Osteoblast (primary cell): ENCODE measurements at regions not wholly inside any gene's neighbourhood (a gene's known extent, or its start where the extent isn't known, plus 50 kb on each side); places are given as distances from the start of the nearest gene placed in this dataset.

Experiments
- DNase-seq: peaks from one replicate; pipeline ENCODE4 v3.0.0; 2011; ENCODE audit warnings: low spot score, mixed read lengths; ENCODE audit not compliant: insufficient read length; ENCODE audit errors: missing footprints
- H2AFZ ChIP-seq: 2 replicates; pipeline ENCODE4 v1.6.0; 2011; ENCODE audit warnings: mild to moderate bottlenecking, low read length
- H3K27ac ChIP-seq: 2 replicates; pipeline ENCODE4 v1.5.1; 2011; ENCODE audit warnings: mild to moderate bottlenecking, low read depth, low read length, moderate library complexity
- H3K27me3 ChIP-seq: 2 replicates; pipeline ENCODE4 v1.6.0; 2012; ENCODE audit warnings: mild to moderate bottlenecking, control low read depth, inconsistent platforms, low read length, moderate library complexity; ENCODE audit not compliant: insufficient read depth
- H3K36me3 ChIP-seq: 2 replicates; pipeline ENCODE4 v1.5.1; 2011; ENCODE audit warnings: mild to moderate bottlenecking, low read length, control low read depth, moderate library complexity; ENCODE audit not compliant: insufficient read depth
- H3K4me1 ChIP-seq: 2 replicates; pipeline ENCODE4 v1.5.1; 2011; ENCODE audit warnings: mild to moderate bottlenecking, low read length, control low read depth, moderate library complexity; ENCODE audit not compliant: insufficient read depth
- H3K4me2 ChIP-seq: 2 replicates; pipeline ENCODE4 v1.6.0; 2011; ENCODE audit warnings: mild to moderate bottlenecking, low read length; ENCODE audit not compliant: insufficient read depth
- H3K4me3 ChIP-seq: fragments of 200-600 bp; sonication (generic); 3 replicates; pipeline ENCODE4 v1.5.1; 2012; ENCODE audit warnings: mild to moderate bottlenecking, low read length, inconsistent platforms; ENCODE audit not compliant: insufficient read depth
- H3K79me2 ChIP-seq: 2 replicates; pipeline ENCODE4 v1.6.0; 2012; ENCODE audit warnings: mild to moderate bottlenecking, low read length, control low read depth, inconsistent platforms; ENCODE audit not compliant: insufficient read depth
- H3K9me3 ChIP-seq: 2 replicates; pipeline ENCODE4 v1.5.1; 2011; ENCODE audit warnings: low read depth, low read length, control low read depth
- H4K20me1 ChIP-seq: 2 replicates; pipeline ENCODE4 v1.6.0; 2012; ENCODE audit warnings: mild to moderate bottlenecking, low read length, control low read depth; ENCODE audit not compliant: insufficient read depth
- CTCF ChIP-seq: IDR thresholded peaks from 2 replicates; pipeline ENCODE4 v1.5.1; 2011; ENCODE audit warnings: mild to moderate bottlenecking, low read depth, low read length, moderate library complexity; ENCODE audit errors: extremely low read depth

DNA sequence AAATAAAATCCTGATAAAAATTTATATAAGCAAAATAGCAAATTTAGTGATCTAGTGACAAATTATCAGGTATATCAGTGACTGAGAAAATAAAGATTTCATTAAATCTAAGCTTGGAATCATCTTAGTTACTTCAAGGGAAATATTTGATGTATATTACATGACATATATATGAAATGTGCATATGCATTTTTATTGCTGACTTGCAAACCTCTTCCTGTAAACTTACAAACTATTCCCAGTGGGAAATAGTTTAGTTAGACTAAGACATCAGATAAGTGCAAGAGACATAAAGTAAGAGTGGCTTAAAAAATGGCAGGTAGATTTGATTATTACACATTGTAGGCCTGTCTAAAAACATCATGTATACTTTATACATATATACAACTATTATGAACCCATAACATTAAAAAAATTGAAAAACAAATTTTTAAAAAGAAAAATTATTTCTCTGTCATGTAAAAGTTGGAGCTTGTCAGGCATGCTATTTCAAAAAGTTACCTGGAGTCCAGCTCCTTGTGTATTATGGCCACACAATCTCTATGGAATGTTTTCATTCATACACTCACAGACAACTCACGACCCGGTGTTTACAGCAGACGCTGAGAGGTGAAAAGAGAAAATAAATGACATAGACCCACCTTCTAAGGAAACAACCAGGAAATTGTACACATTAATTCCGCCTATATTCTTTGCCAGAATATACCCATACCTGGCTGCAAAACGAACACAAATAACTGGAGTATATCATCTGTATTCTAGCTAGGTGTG, 724.5 kb downstream of the SLITRK6 start:
- H3K4me2 ChIP-seq, result no peak overlapping the region
- H3K27ac ChIP-seq, result no peak overlapping the region
- H2AFZ ChIP-seq, result no peak overlapping the region
- no peaks in the 10 kb centered on the region for H3K4me1 ChIP-seq
- no peak for TF ChIP-seq CTCF
- H4K20me1 ChIP-seq, result no peaks in the 10 kb centered on the region
- no peak overlapping the region for H3K4me3 ChIP-seq
- no peaks in the 10 kb centered on the region for H3K79me2 ChIP-seq
- peaks cover 3% of the 10 kb centered on the region for H3K9me3 ChIP-seq
- H3K36me3 ChIP-seq, result no peaks in the 10 kb centered on the region
- DNase-seq, result no peak
- H3K27me3 ChIP-seq, result no peaks in the 10 kb centered on the region

- H3K27ac ChIP-seq, result no peak overlapping the region
- H3K4me2 ChIP-seq, result no peak overlapping the region
- no peak for TF ChIP-seq CTCF
Measured at GRCh38 chr13:85068231-85068630, 731.0 kb downstream of the SLITRK6 start.

GRCh38 chr13:85040215-85040614, 759.0 kb downstream of the SLITRK6 start:
- Histone ChIP-seq H3K4me3 (no peak overlapping the region), H3K27me3 (no peaks in the 10 kb centered on the region), H3K9me3 (no peaks in the 10 kb centered on the region), H3K79me2 (no peaks in the 10 kb centered on the region), H3K4me1 (no peaks in the 10 kb centered on the region), H3K36me3 (no peaks in the 10 kb centered on the region), H4K20me1 (no peaks in the 10 kb centered on the region), H3K27ac (no peak overlapping the region), H2AFZ (no peak overlapping the region), H3K4me2 (no peak overlapping the region)
- peak; percentile 29 for DNase-seq
- TF ChIP-seq CTCF, result no peak

More at GRCh38 chr13:85068231-85068630, 731.0 kb downstream of the SLITRK6 start:
- Histone ChIP-seq H3K4me3 (no peak overlapping the region), H3K27me3 (no peaks in the 10 kb centered on the region), H3K4me1 (no peaks in the 10 kb centered on the region), H4K20me1 (no peaks in the 10 kb centered on the region), H3K36me3 (no peaks in the 10 kb centered on the region), H2AFZ (no peak overlapping the region), H3K79me2 (no peaks in the 10 kb centered on the region), H3K9me3 (no peaks in the 10 kb centered on the region)
- no peak for DNase-seq

DNA sequence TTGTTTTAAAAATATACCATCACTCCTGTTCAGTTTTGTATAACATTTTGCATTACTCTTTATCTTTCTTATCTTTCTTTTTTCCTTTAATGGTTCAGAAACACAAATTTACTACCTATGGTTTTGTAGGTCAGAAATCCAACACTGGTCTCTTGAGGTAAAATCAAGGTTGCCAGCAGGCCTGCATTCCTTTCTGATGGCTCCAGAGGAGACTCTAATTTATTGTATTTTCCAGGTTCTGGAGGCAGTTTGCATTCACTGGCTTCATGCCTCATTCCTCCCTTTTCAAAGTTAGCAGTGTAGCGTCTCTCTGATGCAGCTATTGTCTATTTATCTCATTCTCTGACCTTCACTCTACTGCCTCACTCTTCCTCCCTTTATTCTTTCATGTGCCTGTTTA, 767.4 kb downstream of the SLITRK6 start:
- no peak for TF ChIP-seq CTCF
- H4K20me1 ChIP-seq, result no peaks in the 10 kb centered on the region
- no peak overlapping the region for H2AFZ ChIP-seq
- H3K36me3 ChIP-seq, result no peaks in the 10 kb centered on the region
- no peak overlapping the region for H3K4me3 ChIP-seq
- no peak overlapping the region for H3K4me2 ChIP-seq
- no peak overlapping the region for H3K27ac ChIP-seq
- H3K79me2 ChIP-seq, result no peaks in the 10 kb centered on the region
- no peaks in the 10 kb centered on the region for H3K27me3 ChIP-seq
- no peak for DNase-seq
- H3K4me1 ChIP-seq, result no peaks in the 10 kb centered on the region
- H3K9me3 ChIP-seq, result peaks cover 4% of the 10 kb centered on the region
